HG03457 (cell line): ENCODE measurements at regions not wholly inside any gene's neighbourhood (a gene's known extent, or its start where the extent isn't known, plus 50 kb on each side); places are given as distances from the start of the nearest gene placed in this dataset.

ENCODE experiments used
- ATAC-seq: cut with Tn5 transposase; IDR thresholded peaks from one replicate; pipeline ENCODE4 v1.9.1; 2021; ENCODE audit warnings: moderate number of reproducible peaks; ENCODE audit not compliant: unreplicated experiment

GRCh38 chr17:70230850-70231640 is 61.7 kb downstream of the KCNJ2 start:
- ATAC-seq, result no peak

- no peak for ATAC-seq
Observed at GRCh38 chr17:70232466-70232865, 63.1 kb downstream of the KCNJ2 start.

DNA sequence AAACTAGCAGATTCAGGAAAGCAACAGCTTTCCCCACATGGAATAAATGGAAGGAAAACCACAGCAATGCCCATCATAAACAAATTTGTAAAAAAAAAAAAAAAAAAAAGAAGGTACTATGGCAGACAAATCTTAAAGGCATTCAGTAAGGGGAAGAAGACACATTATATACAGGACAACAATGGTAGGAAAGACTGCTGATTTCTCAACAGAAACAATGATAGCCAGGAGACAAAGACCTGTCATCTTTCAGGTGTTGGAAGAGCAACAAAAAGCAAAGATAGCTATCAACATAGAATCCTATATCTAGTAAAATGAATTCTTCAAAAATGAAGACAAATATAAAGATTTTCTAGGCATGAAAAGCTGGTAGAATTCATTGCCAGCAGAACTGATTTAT is 65.9 kb downstream of the KCNJ2 start:
- ATAC-seq, result no peak

- no peak for ATAC-seq
Observed at GRCh38 chr17:70238228-70238627, 68.9 kb downstream of the KCNJ2 start.

DNA sequence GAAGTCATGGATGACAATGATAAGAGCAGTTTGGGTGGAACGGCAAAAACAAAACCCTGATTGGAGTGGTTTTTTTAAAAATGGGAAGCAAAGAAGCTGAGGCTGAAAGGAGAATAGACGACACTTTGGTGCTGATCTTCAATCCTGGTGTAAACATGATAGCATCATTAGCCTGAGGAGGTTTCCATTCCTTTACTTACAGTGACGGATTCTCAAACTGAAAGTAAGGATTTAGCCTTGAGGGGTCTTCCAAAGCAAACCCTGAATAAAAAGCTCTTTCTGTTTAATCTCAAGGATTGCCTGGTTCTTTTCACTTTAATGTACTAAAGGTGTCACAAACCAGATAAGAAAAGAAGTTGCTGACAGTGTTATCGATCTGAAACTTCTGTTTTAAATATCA is 69.3 kb downstream of the KCNJ2 start:
- ATAC-seq, result no peak

- no peak for ATAC-seq
Observed at GRCh38 chr17:70239391-70239826, 70.1 kb downstream of the KCNJ2 start.

GRCh38 chr17:70241071-70241470 is 71.7 kb downstream of the KCNJ2 start:
- ATAC-seq, result no peak

- ATAC-seq, result no peak
Observed at GRCh38 chr17:70242781-70243437, 73.6 kb downstream of the KCNJ2 start.

DNA sequence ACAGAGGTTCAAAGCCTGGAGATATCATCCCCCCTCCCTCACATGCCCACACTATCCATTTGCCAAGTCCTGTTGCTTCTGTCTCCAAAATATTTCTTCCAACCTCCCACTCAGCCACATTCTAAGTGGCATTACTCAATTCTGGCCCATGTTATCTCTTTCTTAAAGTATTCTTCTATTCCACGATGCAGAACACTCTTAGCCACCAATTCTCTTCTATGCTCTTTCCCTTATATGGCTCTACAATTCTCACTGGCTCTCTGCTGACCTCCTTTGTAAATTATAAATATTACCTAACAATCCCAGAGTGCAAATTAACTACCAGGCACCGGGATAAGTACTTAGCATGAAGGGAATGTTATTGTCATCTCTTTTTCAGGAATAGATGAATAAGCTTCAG is 82.4 kb downstream of the KCNJ2 start:
- no peak for ATAC-seq

- no peak for ATAC-seq
Observed at GRCh38 chr17:70254735-70255460, 85.6 kb downstream of the KCNJ2 start.

DNA sequence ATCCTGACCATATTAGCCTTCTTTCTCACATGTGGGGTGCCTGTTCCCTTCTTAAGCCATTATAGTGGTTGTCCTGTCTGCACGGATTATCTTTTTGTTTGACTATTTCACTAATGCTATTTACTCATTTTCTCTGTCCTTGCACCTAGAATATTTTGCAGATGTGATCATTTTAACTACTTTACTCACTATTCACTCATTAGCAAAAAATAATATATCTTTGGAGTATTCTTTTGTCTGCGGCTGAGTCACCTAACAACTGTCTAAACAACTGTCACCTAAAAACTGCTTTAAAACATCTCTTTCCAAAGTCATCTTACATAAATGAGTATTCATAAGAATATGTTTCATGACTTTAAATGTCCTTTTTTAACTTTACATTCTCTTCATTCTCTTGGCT is 87.4 kb downstream of the KCNJ2 start:
- ATAC-seq, result no peak

DNA sequence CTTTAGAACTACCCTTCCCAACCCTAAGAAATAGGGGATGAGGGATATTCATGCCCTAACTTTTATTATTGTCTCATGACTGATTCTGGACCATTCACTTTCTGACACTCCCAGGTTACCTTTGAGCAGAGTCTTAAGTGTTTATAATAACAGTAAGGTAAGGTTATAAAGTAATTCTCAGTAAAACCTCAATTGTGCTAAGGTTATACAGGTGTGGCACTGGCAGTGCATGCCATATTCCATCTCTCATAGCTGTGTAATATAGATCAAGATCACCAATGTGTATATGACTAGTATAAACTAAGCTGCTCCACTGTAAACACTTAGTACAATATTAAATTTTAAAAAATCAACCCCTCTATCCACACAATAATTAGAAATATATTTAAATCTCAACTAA is 89.1 kb downstream of the KCNJ2 start:
- ATAC-seq, result no peak

GRCh38 chr17:70259400-70259799 is 90.1 kb downstream of the KCNJ2 start:
- ATAC-seq, result no peak

GRCh38 chr17:70261170-70261569 is 91.8 kb downstream of the KCNJ2 start:
- ATAC-seq, result no peak

- ATAC-seq, result no peak
Observed at GRCh38 chr17:70265471-70265870, 96.1 kb downstream of the KCNJ2 start.

DNA sequence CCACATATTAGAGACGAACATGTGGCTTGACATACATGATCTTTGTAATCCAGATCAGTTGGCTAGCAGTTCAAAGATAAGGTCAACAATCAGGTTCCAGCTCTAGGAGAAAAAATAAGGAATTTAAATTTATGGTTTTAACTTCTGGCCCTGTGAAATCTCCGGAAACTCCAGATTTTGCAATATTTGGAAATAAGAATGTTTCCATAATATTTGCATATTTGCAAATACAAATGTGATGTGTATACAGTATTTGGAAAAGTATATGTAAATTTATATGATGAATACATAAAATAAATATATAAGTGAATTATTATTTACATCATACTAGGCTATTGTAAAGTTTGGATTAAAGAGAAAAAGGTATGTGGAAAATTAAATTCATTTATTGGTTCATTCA is 97.1 kb downstream of the KCNJ2 start:
- ATAC-seq, result no peak

DNA sequence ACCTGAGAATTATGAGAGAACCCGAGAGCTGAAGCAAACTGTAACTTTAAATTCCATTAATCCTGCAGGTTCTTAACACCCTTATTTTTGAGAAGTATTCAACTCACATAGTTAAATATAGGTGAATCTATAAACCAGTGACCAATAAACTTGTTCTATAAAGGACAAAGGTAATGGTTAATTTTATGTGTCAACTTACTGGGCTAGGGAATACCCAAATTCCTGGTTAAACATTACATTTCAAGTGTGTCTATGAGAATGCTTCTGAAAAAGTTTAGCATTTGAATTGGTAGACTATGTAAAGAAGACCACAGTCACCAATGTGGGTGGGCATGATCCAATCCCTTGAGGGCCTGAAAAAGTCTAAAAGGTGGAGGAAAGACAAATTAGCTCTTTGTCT is 99.1 kb downstream of the KCNJ2 start:
- ATAC-seq, result no peak

- no peak for ATAC-seq
Observed at GRCh38 chr17:70270554-70270953, 101.2 kb downstream of the KCNJ2 start.

DNA sequence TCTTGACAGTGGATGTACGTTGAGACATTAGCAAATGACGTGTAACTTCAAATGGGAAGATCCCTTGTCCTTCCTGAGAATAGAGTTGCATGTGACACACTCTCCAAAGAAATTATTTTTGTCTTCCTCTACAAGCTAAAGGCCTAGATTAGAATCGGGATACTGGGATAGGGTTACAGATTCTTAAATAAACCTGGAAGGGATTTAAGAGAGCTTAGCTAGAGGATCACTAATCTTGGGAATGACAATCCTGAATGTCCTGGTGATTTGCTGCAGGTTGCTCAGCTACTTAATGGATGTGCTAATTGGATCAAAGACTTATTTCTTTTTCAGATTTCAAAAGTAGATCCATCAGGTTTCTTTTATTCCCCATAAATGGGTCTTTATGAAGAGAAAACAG is 101.9 kb downstream of the KCNJ2 start:
- no peak for ATAC-seq

GRCh38 chr17:70271672-70272071 is 102.3 kb downstream of the KCNJ2 start:
- no peak for ATAC-seq

DNA sequence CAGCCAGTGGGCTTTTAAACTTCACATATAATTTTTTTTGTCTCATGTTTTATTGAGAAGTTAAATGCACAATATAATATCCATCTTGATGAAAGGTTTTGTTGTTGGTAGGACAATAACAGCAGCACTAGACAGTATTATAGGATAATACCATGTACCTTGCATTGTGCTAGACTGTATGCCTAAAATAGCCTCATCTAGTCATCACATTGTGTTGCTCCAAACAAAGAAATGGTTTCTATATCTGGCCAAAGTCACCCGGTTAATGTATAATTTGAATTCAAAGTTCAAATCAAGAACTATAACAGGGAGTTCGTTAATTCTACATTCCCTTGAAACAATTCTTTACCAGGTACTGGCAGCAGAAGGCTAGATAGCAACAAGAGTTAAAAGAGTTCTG is 104.9 kb downstream of the KCNJ2 start:
- ATAC-seq, result no peak

DNA sequence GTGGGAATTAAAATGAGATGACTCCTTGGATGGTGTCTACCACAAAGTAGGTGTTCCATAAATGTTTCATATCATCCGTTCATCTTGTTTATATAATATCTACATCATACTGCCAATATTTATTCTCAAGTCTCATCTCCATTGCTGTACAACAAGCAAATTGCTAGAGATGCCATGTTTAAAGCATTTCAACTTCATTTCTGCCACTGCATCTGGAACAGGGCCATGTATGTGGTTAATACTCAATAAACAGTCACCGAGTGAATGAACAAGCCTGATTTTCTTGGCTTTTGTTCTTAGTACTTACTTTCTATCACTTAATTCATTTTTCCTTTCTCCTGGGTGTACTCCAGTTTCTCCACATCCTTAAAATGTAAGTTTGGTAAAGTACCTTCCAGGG is 107.6 kb downstream of the KCNJ2 start:
- no peak for ATAC-seq
